Epithelial cell of proximal tubule (primary cell): ENCODE measurements at regions not wholly inside any gene's neighbourhood (a gene's known extent, or its start where the extent isn't known, plus 50 kb on each side); places are given as distances from the start of the nearest gene placed in this dataset.
A peak's percentile ranks its signal among the peaks of the same experiment; 100 is the strongest.

Experiments used
- DNase-seq: peaks from one replicate; pipeline ENCODE4 v3.0.0-alpha.2; 2011; ENCODE audit warnings: low read depth
- H3K4me3 ChIP-seq: 2 replicates; pipeline ENCODE4 v1.5.1; 2011; ENCODE audit warnings: low read depth, mild to moderate bottlenecking, low read length
- CTCF ChIP-seq: conservative IDR thresholded peaks from 2 replicates; pipeline ENCODE4 v1.5.1; 2012; ENCODE audit warnings: low read depth, mild to moderate bottlenecking, low read length

GRCh38 chr2:234193977-234194563, 143.6 kb downstream of the SPP2 start:
- TF ChIP-seq CTCF, result no peak
- DNase-seq, result no peak
- no peak overlapping the region for H3K4me3 ChIP-seq

- TF ChIP-seq CTCF, result peak; percentile 21
- H3K4me3 ChIP-seq, result no peak overlapping the region
- no peak for DNase-seq
These were observed 141.4 kb downstream of the SPP2 start for GRCh38 chr2:234191819-234192407.

GRCh38 chr2:234189786-234190300, 139.3 kb downstream of the SPP2 start:
- no peak for DNase-seq
- no peak overlapping the region for H3K4me3 ChIP-seq
- TF ChIP-seq CTCF, result no peak

GRCh38 chr2:234189230-234189629, 138.7 kb downstream of the SPP2 start:
- H3K4me3 ChIP-seq, result no peak overlapping the region
- no peak for TF ChIP-seq CTCF
- DNase-seq, result no peak

GRCh38 chr2:234187646-234188174, 137.2 kb downstream of the SPP2 start:
- DNase-seq, result no peak
- no peak overlapping the region for H3K4me3 ChIP-seq
- no peak for TF ChIP-seq CTCF

- DNase-seq, result no peak
- H3K4me3 ChIP-seq, result no peak overlapping the region
- no peak for TF ChIP-seq CTCF
These were observed 130.6 kb downstream of the SPP2 start for GRCh38 chr2:234181121-234181520.

GRCh38 chr2:234179031-234179363, 128.5 kb downstream of the SPP2 start:
- TF ChIP-seq CTCF, result no peak
- DNase-seq, result no peak

More at GRCh38 chr2:234179031-234179363, 128.5 kb downstream of the SPP2 start:
- H3K4me3 ChIP-seq, result no peak overlapping the region
